ENCODE measurements at regions not wholly inside any gene's neighbourhood (a gene's known extent, or its start where the extent isn't known, plus 50 kb on each side); places are given as distances from the start of the nearest gene placed in this dataset.
"Not testable (repeated sequence)": the region's sequence is repeated elsewhere in the genome, so short reads cannot be mapped to it uniquely, and the experiment has no call there.

- DNase-seq = no peak
These were observed 1357.4 kb upstream of the ADGRL4 start for GRCh38 chr1:80363689-80364475.

- DNase-seq = no peak
These were observed 1353.1 kb upstream of the ADGRL4 start for GRCh38 chr1:80359666-80360065.

GRCh38 chr1:80349218-80349617 lies 1342.7 kb upstream of the ADGRL4 start:
- DNase-seq = no peak

- DNase-seq = no peak
These were observed 1334.5 kb upstream of the ADGRL4 start for GRCh38 chr1:80341021-80341420.

GRCh38 chr1:80318108-80318507 lies 1311.6 kb upstream of the ADGRL4 start:
- no peak for DNase-seq

- DNase-seq = no peak
These were observed 1304.2 kb upstream of the ADGRL4 start for GRCh38 chr1:80310703-80311245.

- no peak for DNase-seq
These were observed 1298.9 kb upstream of the ADGRL4 start for GRCh38 chr1:80305466-80305865.

GRCh38 chr1:80293818-80294217 lies 1287.3 kb upstream of the ADGRL4 start:
- DNase-seq = no peak

- DNase-seq = not testable (repeated sequence)
These were observed 1282.2 kb upstream of the ADGRL4 start for GRCh38 chr1:80288750-80289149.

- no peak for DNase-seq
These were observed 1276.0 kb upstream of the ADGRL4 start for GRCh38 chr1:80282536-80282935.

- DNase-seq = no peak
These were observed 1272.4 kb upstream of the ADGRL4 start for GRCh38 chr1:80278936-80279335.

- no peak for DNase-seq
These were observed 1267.7 kb upstream of the ADGRL4 start for GRCh38 chr1:80274256-80274655.

GRCh38 chr1:80272495-80272894 lies 1266.0 kb upstream of the ADGRL4 start:
- DNase-seq = no peak

- no peak for DNase-seq
These were observed 1252.1 kb upstream of the ADGRL4 start for GRCh38 chr1:80258659-80259058.

GRCh38 chr1:80251591-80251990 lies 1245.1 kb upstream of the ADGRL4 start:
- DNase-seq = no peak

- no peak for DNase-seq
These were observed 1244.6 kb upstream of the ADGRL4 start for GRCh38 chr1:80251171-80251570.

- no peak for DNase-seq
These were observed 1244.1 kb upstream of the ADGRL4 start for GRCh38 chr1:80250573-80251168.

- no peak for DNase-seq
These were observed 1243.2 kb upstream of the ADGRL4 start for GRCh38 chr1:80249699-80250098.

- DNase-seq = no peak
These were observed 1242.4 kb upstream of the ADGRL4 start for GRCh38 chr1:80248886-80249285.

- no peak for DNase-seq
These were observed 1239.3 kb upstream of the ADGRL4 start for GRCh38 chr1:80245813-80246212.

- DNase-seq = no peak
These were observed 1237.8 kb upstream of the ADGRL4 start for GRCh38 chr1:80244372-80244771.

- DNase-seq = no peak
These were observed 1235.0 kb upstream of the ADGRL4 start for GRCh38 chr1:80241566-80241965.

GRCh38 chr1:80225510-80225909 lies 1219.0 kb upstream of the ADGRL4 start:
- no peak for DNase-seq

- no peak for DNase-seq
These were observed 1214.8 kb upstream of the ADGRL4 start for GRCh38 chr1:80221319-80221718.
